Pancreas (tissue), 10 donors: ENCODE measurements at regions not wholly inside any gene's neighbourhood (a gene's known extent, or its start where the extent isn't known, plus 50 kb on each side); places are given as distances from the start of the nearest gene placed in this dataset.

ENCODE experiments used
- ATAC-seq, 4 donors: fragments of 200-7000 bp; cut with Tn5 transposase; one replicate each; pipeline versions ENCODE4 v1.8.0 to v1.9.1; 2020; ENCODE audit warnings: mild to moderate bottlenecking in 4 of 4, moderate library complexity in 4 of 4
- DNase-seq, 6 donors: peaks; one replicate each; pipeline ENCODE4 v3.0.0-alpha.2; 2020
- FAIRE-seq: peaks from 2 replicates; lab custom pipeline; 2012; peaks lifted over from hg19 to GRCh38; lab: Jason Lieb, UNC
- H3K27ac ChIP-seq, 4 donors: fragments of 200-600 bp; sonication (generic); 1 replicate in 3 of 4; 2 replicates in 1 of 4; pipeline versions ENCODE4 v1.5.0 to v1.8.0; 2020
- H3K27me3 ChIP-seq, 4 donors: fragments of 200-600 bp; one replicate each; pipeline ENCODE4 v1.8.0; 2021
- H3K36me3 ChIP-seq, 3 donors: fragments of 200-600 bp; sonication (generic) in 1 of 3; one replicate each; pipeline versions ENCODE4 v1.5.0 to v1.8.0; 2020 to 2021
- H3K4me1 ChIP-seq, 3 donors: fragments of 200-600 bp; one replicate each; pipeline ENCODE4 v1.8.0; 2021
- H3K4me3 ChIP-seq, 4 donors: fragments of 200-600 bp; sonication (generic) in 2 of 4; one replicate each; pipeline versions ENCODE4 v1.5.0 to v1.8.0; 2020 to 2021
- H3K9me3 ChIP-seq, 4 donors: fragments of 200-600 bp; one replicate each; pipeline ENCODE4 v1.8.0; 2021
- CTCF ChIP-seq, 4 donors: fragments of 200-600 bp; sonication (generic) in 3 of 4; IDR thresholded peaks; one replicate each; pipeline versions ENCODE4 v1.5.0 to v1.8.0; 2021; ENCODE audit warnings: antibody characterized with exemption in 4 of 4
- WGBS, 2 donors: extraction: QIAGEN DNeasy Blood & Tissue Kit; methylation state at CpG; one replicate each; pipeline ENCODE4 v1.1.7; 2013; 5-methylcytosine and 5-hydroxymethylcytosine counted together
- intact Hi-C, 3 donors: fragments of 100-400 bp; cut with DNase I; formaldehyde crosslinking; loops; one replicate each; pipeline versions ENCODE4 v1.11.1 to v1.14.2; 2022
- donor health status: healthy with polysubstance abuse.
- donor health status: DM: no; HTN: no; CAD: no; lungs with moderate emphysema.
- donor health status: DM: no; HTN: no; CAD: no.
- donor health status: control.
- donor health status: control.
- donor health status: Bipolar disorder and iron deficiency.
- donor health status: DM: yes; HTN: yes; CAD: no.
- donor health status: DM: no; HTN: no; CAD: no.
- donor health status: DM: no; HTN: no; CAD: no.
- donor health status: DM: yes; HTN: yes; CAD: no.

GRCh38 chr18:43789234-43790000, 512.1 kb upstream of the SYT4 start:
- Histone ChIP-seq H3K4me3 (no peak overlapping the region), H3K36me3 (no peaks in the 10 kb centered on the region), H3K9me3 (no peaks in the 10 kb centered on the region), H3K4me1 (no peaks in the 10 kb centered on the region), H3K27me3 (no peaks in the 10 kb centered on the region), H3K27ac (no peak overlapping the region)
- intact Hi-C loops = no loop called here
- peak in 1 of 6 donors; percentile 15 for DNase-seq
- WGBS, 2 donors = 31 to 35% methylated on average over 3 of the region's 3 CpGs
- peak in 3 of 4 donors; percentile 73 to 77 (median 75) for ATAC-seq
- no peak for FAIRE-seq
- no peak for TF ChIP-seq CTCF (IDR thresholded peaks at IDR 0.05)

- H3K27me3 ChIP-seq = no peaks in the 10 kb centered on the region
- H3K36me3 ChIP-seq = no peaks in the 10 kb centered on the region
- H3K4me1 ChIP-seq = no peaks in the 10 kb centered on the region
- TF ChIP-seq CTCF (IDR thresholded peaks at IDR 0.05) = no peak
- intact Hi-C loops = no loop called here
- 38 to 55% methylated on average over 1 of the region's 1 CpG for WGBS, 2 donors
- ATAC-seq (no peak), DNase-seq (no peak), FAIRE-seq (no peak)
- no peaks in the 10 kb centered on the region for H3K9me3 ChIP-seq
- H3K27ac ChIP-seq = no peak overlapping the region
- H3K4me3 ChIP-seq = no peak overlapping the region
Observed at GRCh38 chr18:43793910-43794309, 516.6 kb upstream of the SYT4 start.

GRCh38 chr18:43794363-43794762, 517.1 kb upstream of the SYT4 start:
- H3K4me3 ChIP-seq = no peak overlapping the region
- ATAC-seq = no peak
- H3K27ac ChIP-seq = no peak overlapping the region
- TF ChIP-seq CTCF (IDR thresholded peaks at IDR 0.05) = no peak
- H3K4me1 ChIP-seq = no peaks in the 10 kb centered on the region
- no peak for DNase-seq
- intact Hi-C loops = no loop called here
- 41 to 46% methylated on average over 2 of the region's 2 CpGs for WGBS, 2 donors
- FAIRE-seq = no peak
- H3K36me3 ChIP-seq = no peaks in the 10 kb centered on the region
- H3K27me3 ChIP-seq = no peaks in the 10 kb centered on the region
- H3K9me3 ChIP-seq = no peaks in the 10 kb centered on the region

GRCh38 chr18:43797347-43797746, 520.1 kb upstream of the SYT4 start:
- Histone ChIP-seq H3K36me3 (no peaks in the 10 kb centered on the region), H3K9me3 (no peaks in the 10 kb centered on the region), H3K4me1 (no peaks in the 10 kb centered on the region), H3K27me3 (no peaks in the 10 kb centered on the region), H3K27ac (no peak overlapping the region), H3K4me3 (no peak overlapping the region)
- FAIRE-seq (peak; percentile 13), ATAC-seq (no peak), DNase-seq (no peak)
- 92 to 98% methylated on average over 1 of the region's 1 CpG for WGBS, 2 donors
- intact Hi-C loops = no loop called here
- TF ChIP-seq CTCF (IDR thresholded peaks at IDR 0.05) = no peak

- no peak for FAIRE-seq
- WGBS, 2 donors = 39 to 41% methylated on average over 4 of the region's 4 CpGs
- intact Hi-C loops = no loop called here
Observed at GRCh38 chr18:43800584-43800983, 523.3 kb upstream of the SYT4 start.

More at GRCh38 chr18:43800584-43800983, 523.3 kb upstream of the SYT4 start:
- Histone ChIP-seq H3K9me3 (no peaks in the 10 kb centered on the region), H3K4me3 (no peak overlapping the region), H3K27me3 (no peaks in the 10 kb centered on the region), H3K36me3 (no peaks in the 10 kb centered on the region), H3K4me1 (no peaks in the 10 kb centered on the region), H3K27ac (no peak overlapping the region)
- ATAC-seq (no peak), DNase-seq (no peak)
- TF ChIP-seq CTCF (IDR thresholded peaks at IDR 0.05) = no peak
